ENCODE measurements at regions not wholly inside any gene's neighbourhood (a gene's known extent, or its start where the extent isn't known, plus 50 kb on each side); places are given as distances from the start of the nearest gene placed in this dataset.

GRCh38 chr3:72316501-72317279 lies 531.6 kb downstream of the SHQ1 start:
- H3K4me3 ChIP-seq, result no peak overlapping the region
- DNase-seq (no peak), ATAC-seq (no peak)
- intact Hi-C loops (cut with DNase I; ENCODE audit: low total_unique reads), result no loop called here
- H3K36me3 ChIP-seq, result no peaks in the 10 kb centered on the region
- no peak overlapping the region for H3K27ac ChIP-seq
- no peak for TF ChIP-seq POLR2A (IDR thresholded peaks at IDR 0.05)
- TF ChIP-seq CTCF (IDR thresholded peaks at IDR 0.05 in 4 of 5, conservative IDR thresholded peaks at IDR 0.05 in 1 of 5), result no peak
- H3K9me3 ChIP-seq, result no peaks in the 10 kb centered on the region
- in situ Hi-C loops (cut with MboI; ENCODE audit: low sequenced_read_pairs in 4 of 4), result no loop called here
- H3K4me1 ChIP-seq, result peaks cover 8% of the 10 kb centered on the region in 2 donors
- H3K27me3 ChIP-seq, result no peaks in the 10 kb centered on the region

- H3K27me3 ChIP-seq, result no peaks in the 10 kb centered on the region
- no peaks in the 10 kb centered on the region for H3K9me3 ChIP-seq
- H3K4me1 ChIP-seq, result peaks cover under 1 to 4% of the 10 kb centered on the region in 2 donors
- intact Hi-C loops (cut with DNase I; ENCODE audit: low total_unique reads) (no loop called here), in situ Hi-C loops (cut with MboI; ENCODE audit: low sequenced_read_pairs in 4 of 4) (no loop called here)
- TF ChIP-seq CTCF (IDR thresholded peaks at IDR 0.05 in 4 of 5, conservative IDR thresholded peaks at IDR 0.05 in 1 of 5) (no peak), POLR2A (IDR thresholded peaks at IDR 0.05) (no peak)
- DNase-seq (no peak), ATAC-seq (no peak)
- no peak overlapping the region for H3K27ac ChIP-seq
- no peaks in the 10 kb centered on the region for H3K36me3 ChIP-seq
- H3K4me3 ChIP-seq, result no peak overlapping the region
Observed at GRCh38 chr3:72313308-72313707, 528.4 kb upstream of the PROK2 start.

GRCh38 chr3:72312339-72312738 lies 527.4 kb upstream of the PROK2 start:
- intact Hi-C loops (cut with DNase I; ENCODE audit: low total_unique reads), result no loop called here
- no peaks in the 10 kb centered on the region for H3K36me3 ChIP-seq
- no peaks in the 10 kb centered on the region for H3K9me3 ChIP-seq
- H3K27ac ChIP-seq, result no peak overlapping the region
- H3K27me3 ChIP-seq, result no peaks in the 10 kb centered on the region
- no peaks in the 10 kb centered on the region for H3K4me1 ChIP-seq
- ATAC-seq (no peak), DNase-seq (no peak)
- in situ Hi-C loops (cut with MboI; ENCODE audit: low sequenced_read_pairs in 4 of 4), result no loop called here
- H3K4me3 ChIP-seq, result no peak overlapping the region
- TF ChIP-seq CTCF (IDR thresholded peaks at IDR 0.05 in 4 of 5, conservative IDR thresholded peaks at IDR 0.05 in 1 of 5), result no peak
- TF ChIP-seq POLR2A (IDR thresholded peaks at IDR 0.05), result no peak

GRCh38 chr3:72311425-72311824 lies 526.5 kb upstream of the PROK2 start:
- Histone ChIP-seq H3K4me1 (no peaks in the 10 kb centered on the region), H3K27ac (no peak overlapping the region), H3K4me3 (no peak overlapping the region), H3K36me3 (no peaks in the 10 kb centered on the region), H3K27me3 (no peaks in the 10 kb centered on the region), H3K9me3 (no peaks in the 10 kb centered on the region)
- ATAC-seq (no peak), DNase-seq (no peak)
- in situ Hi-C loops (cut with MboI; ENCODE audit: low sequenced_read_pairs in 4 of 4), result no loop called here
- no peak for TF ChIP-seq CTCF (IDR thresholded peaks at IDR 0.05 in 4 of 5, conservative IDR thresholded peaks at IDR 0.05 in 1 of 5)
- TF ChIP-seq POLR2A (IDR thresholded peaks at IDR 0.05), result no peak
- intact Hi-C loops (cut with DNase I; ENCODE audit: low total_unique reads), result no loop called here

Data from gastrocnemius medialis (tissue), 4 donors.